ENCODE measurements at regions not wholly inside any gene's neighbourhood (a gene's known extent, or its start where the extent isn't known, plus 50 kb on each side); places are given as distances from the start of the nearest gene placed in this dataset.
"Not testable (repeated sequence)": the region's sequence is repeated elsewhere in the genome, so short reads cannot be mapped to it uniquely, and the experiment has no call there.

- no peaks in the 10 kb centered on the region for H3K79me2 ChIP-seq (ENCODE audit: insufficient read depth)
- TF ChIP-seq ELF1 (IDR thresholded peaks at IDR 0.05) = no peak
- peak; percentile 43 for TF ChIP-seq CTCF (IDR thresholded peaks at IDR 0.05)
- H3F3A ChIP-seq (replicated peaks; ENCODE audit: insufficient read depth) = no peaks in the 10 kb centered on the region
- H3K9me2 ChIP-seq = no peaks in the 10 kb centered on the region
- no peak for DNase-seq
- H3K9me3 ChIP-seq = peaks cover 5% of the 10 kb centered on the region; the same call in 1 of the 2 replicates
- no peak overlapping the region for H3K9ac ChIP-seq
- H3K27me3 ChIP-seq (ENCODE audit: insufficient read depth) = no peaks in the 10 kb centered on the region
- ChIA-PET POLR2A (no interaction called here), CTCF (interaction anchor here (0.6 to 1.9 kb wide), 8 partner anchors 9 to 436 kb away, joined by 3 to 4 read pairs (median 3); no protein-coding TSS in a partner anchor)
- no peak overlapping the region for H3K27ac ChIP-seq (ENCODE audit: low read depth in 2 of 2, low read length in 1 of 2)
- H4K20me1 ChIP-seq (ENCODE audit: insufficient read depth) = no peaks in the 10 kb centered on the region
- no peak overlapping the region for H3K4me3 ChIP-seq (ENCODE audit: low read depth in 2 of 2, low read length in 1 of 2)
- no peak overlapping the region for H2AFZ ChIP-seq (ENCODE audit: low read depth)
- WGBS (ENCODE audit: low lambda C conversion rate) = 4% methylated on average over 3 of the region's 3 CpGs
- H3K4me1 ChIP-seq (ENCODE audit: control insufficient read depth in 1 of 2, insufficient read depth in 2 of 2, low read depth in 1 of 2, low read length in 1 of 2) = no peaks in the 10 kb centered on the region
- H3K36me3 ChIP-seq (replicated peaks in 1 of 2; ENCODE audit: control insufficient read depth in 1 of 2, insufficient read depth in 2 of 2, low read length in 1 of 2) = no peaks in the 10 kb centered on the region
- H3K4me2 ChIP-seq = no peak overlapping the region
Measured at GRCh38 chr20:19056909-19057308, 155.5 kb upstream of the SLC24A3 start.

- CTCF ChIA-PET = not testable (repeated sequence)
Measured at GRCh38 chr20:19064788-19065187, 147.7 kb upstream of the SLC24A3 start.

GRCh38 chr20:19067986-19068385 is 144.5 kb upstream of the SLC24A3 start:
- Histone ChIP-seq H3F3A (replicated peaks; ENCODE audit: insufficient read depth) (no peaks in the 10 kb centered on the region), H3K27me3 (ENCODE audit: insufficient read depth) (no peaks in the 10 kb centered on the region), H3K4me3 (ENCODE audit: low read depth in 2 of 2, low read length in 1 of 2) (no peak overlapping the region), H3K36me3 (replicated peaks in 1 of 2; ENCODE audit: control insufficient read depth in 1 of 2, insufficient read depth in 2 of 2, low read length in 1 of 2) (no peaks in the 10 kb centered on the region), H3K27ac (ENCODE audit: low read depth in 2 of 2, low read length in 1 of 2) (no peak overlapping the region), H3K79me2 (ENCODE audit: insufficient read depth) (no peaks in the 10 kb centered on the region), H2AFZ (ENCODE audit: low read depth) (no peak overlapping the region), H4K20me1 (ENCODE audit: insufficient read depth) (no peaks in the 10 kb centered on the region), H3K4me1 (ENCODE audit: control insufficient read depth in 1 of 2, insufficient read depth in 2 of 2, low read depth in 1 of 2, low read length in 1 of 2) (no peaks in the 10 kb centered on the region), H3K9ac (no peak overlapping the region), H3K4me2 (no peak overlapping the region), H3K9me3 (no peaks in the 10 kb centered on the region), H3K9me2 (no peaks in the 10 kb centered on the region)
- CTCF ChIA-PET = no interaction called here
- DNase-seq = no peak
- POLR2A ChIA-PET = no interaction called here
- 4% methylated on average over 1 of the region's 1 CpG for WGBS (ENCODE audit: low lambda C conversion rate)
- TF ChIP-seq RFX5 (IDR thresholded peaks at IDR 0.05; ENCODE audit: low read length) (no peak), EZH2phosphoT487 (IDR thresholded peaks at IDR 0.05; ENCODE audit: borderline replicate concordance, low read depth) (no peak), NFIC (IDR thresholded peaks at IDR 0.05; ENCODE audit: borderline replicate concordance) (no peak), CTCF (IDR thresholded peaks at IDR 0.05) (no peak), IRF3 (IDR thresholded peaks at IDR 0.05; ENCODE audit: low read depth, low read length) (no peak), GATA2 (CRISPR knock-in tag; IDR thresholded peaks at IDR 0.05) (no peak), MAX (IDR thresholded peaks at IDR 0.05; ENCODE audit: low read depth) (no peak), RAD21 (IDR thresholded peaks at IDR 0.05; ENCODE audit: low read length) (no peak), PBX3 (IDR thresholded peaks at IDR 0.05) (no peak), YY1 (IDR thresholded peaks at IDR 0.05; ENCODE audit: low read depth) (no peak), ELF1 (IDR thresholded peaks at IDR 0.05) (no peak), RCOR1 (IDR thresholded peaks at IDR 0.05; ENCODE audit: low read length) (no peak), FOXM1 (IDR thresholded peaks at IDR 0.05; ENCODE audit: low read depth) (no peak), NRF1 (IDR thresholded peaks at IDR 0.05; ENCODE audit: low read depth, low read length) (no peak), EP300 (IDR thresholded peaks at IDR 0.05; ENCODE audit: borderline replicate concordance in 1 of 2, low read depth in 1 of 2, low read length in 1 of 2) (no peak), TCF12 (IDR thresholded peaks at IDR 0.05) (no peak), POLR2AphosphoS5 (IDR thresholded peaks at IDR 0.05; ENCODE audit: low read depth, low read length) (no peak)

More at GRCh38 chr20:19064788-19065187, 147.7 kb upstream of the SLC24A3 start:
- DNase-seq; H3K4me2 ChIP-seq; H3K4me3 ChIP-seq (ENCODE audit: low read depth in 2 of 2, low read length in 1 of 2); H3K9ac ChIP-seq; H3K27me3 ChIP-seq (ENCODE audit: insufficient read depth); H3K27ac ChIP-seq (ENCODE audit: low read depth in 2 of 2, low read length in 1 of 2); H4K20me1 ChIP-seq (ENCODE audit: insufficient read depth); H3K4me1 ChIP-seq (ENCODE audit: control insufficient read depth in 1 of 2, insufficient read depth in 2 of 2, low read depth in 1 of 2, low read length in 1 of 2); H3K79me2 ChIP-seq (ENCODE audit: insufficient read depth); H3F3A ChIP-seq (replicated peaks; ENCODE audit: insufficient read depth); H3K36me3 ChIP-seq (replicated peaks in 1 of 2; ENCODE audit: control insufficient read depth in 1 of 2, insufficient read depth in 2 of 2, low read length in 1 of 2); H2AFZ ChIP-seq (ENCODE audit: low read depth); POLR2A ChIA-PET; H3K9me2 ChIP-seq; H3K9me3 ChIP-seq: not testable (repeated sequence)
- 4% methylated on average over 4 of the region's 4 CpGs for WGBS (ENCODE audit: low lambda C conversion rate)
